ENCODE measurements at regions not wholly inside any gene's neighbourhood (a gene's known extent, or its start where the extent isn't known, plus 50 kb on each side); places are given as distances from the start of the nearest gene placed in this dataset. TPM values are rescaled to one million over a fixed set of nuclear protein-coding genes. Genes with fewer than 3 reads are reported as not detected.
"Not testable (repeated sequence)": the region's sequence is repeated elsewhere in the genome, so short reads cannot be mapped to it uniquely, and the experiment has no call there.

- DNase-seq (ENCODE audit: low read depth in 4 of 6, low spot score in 6 of 6); H3K27ac ChIP-seq (ENCODE audit: low read depth, low read length); H3K4me3 ChIP-seq (ENCODE audit: low read depth, low read length); H3K9me3 ChIP-seq (ENCODE audit: control insufficient read depth, insufficient read depth, low read length); H3K36me3 ChIP-seq (ENCODE audit: control insufficient read depth, insufficient read depth, low read length); H3K4me1 ChIP-seq (ENCODE audit: control insufficient read depth, insufficient read depth, low read length); H3K27me3 ChIP-seq (ENCODE audit: control insufficient read depth, insufficient read depth, low read length): not testable (repeated sequence)
- no CpG with 5 or more reads among the region's 8 CpGs for WGBS (ENCODE audit: insufficient coverage)
Observed at GRCh38 chr1:120655394-120655793, 68.4 kb upstream of the NBPF26 start.

- H3K4me3 ChIP-seq (ENCODE audit: low read depth, low read length); H3K36me3 ChIP-seq (ENCODE audit: control insufficient read depth, insufficient read depth, low read length); H3K4me1 ChIP-seq (ENCODE audit: control insufficient read depth, insufficient read depth, low read length); DNase-seq (ENCODE audit: low read depth in 4 of 6, low spot score in 6 of 6); H3K9me3 ChIP-seq (ENCODE audit: control insufficient read depth, insufficient read depth, low read length); H3K27ac ChIP-seq (ENCODE audit: low read depth, low read length); H3K27me3 ChIP-seq (ENCODE audit: control insufficient read depth, insufficient read depth, low read length): not testable (repeated sequence)
- no CpG with 5 or more reads among the region's 5 CpGs for WGBS (ENCODE audit: insufficient coverage)
Observed at GRCh38 chr1:120656116-120656515, 67.6 kb upstream of the NBPF26 start.

GRCh38 chr1:120657804-120658203, 65.9 kb upstream of the NBPF26 start:
- not testable (repeated sequence) for H3K36me3 ChIP-seq (ENCODE audit: control insufficient read depth, insufficient read depth, low read length); DNase-seq (ENCODE audit: low read depth in 4 of 6, low spot score in 6 of 6); H3K4me3 ChIP-seq (ENCODE audit: low read depth, low read length); H3K27ac ChIP-seq (ENCODE audit: low read depth, low read length); H3K27me3 ChIP-seq (ENCODE audit: control insufficient read depth, insufficient read depth, low read length); H3K9me3 ChIP-seq (ENCODE audit: control insufficient read depth, insufficient read depth, low read length); H3K4me1 ChIP-seq (ENCODE audit: control insufficient read depth, insufficient read depth, low read length)
- WGBS (ENCODE audit: insufficient coverage) = no CpG with 5 or more reads among the region's 2 CpGs

GRCh38 chr1:120658622-120659021, 65.1 kb upstream of the NBPF26 start:
- not testable (repeated sequence) for DNase-seq (ENCODE audit: low read depth in 4 of 6, low spot score in 6 of 6); H3K4me1 ChIP-seq (ENCODE audit: control insufficient read depth, insufficient read depth, low read length); H3K27me3 ChIP-seq (ENCODE audit: control insufficient read depth, insufficient read depth, low read length); H3K36me3 ChIP-seq (ENCODE audit: control insufficient read depth, insufficient read depth, low read length); H3K4me3 ChIP-seq (ENCODE audit: low read depth, low read length); H3K27ac ChIP-seq (ENCODE audit: low read depth, low read length); H3K9me3 ChIP-seq (ENCODE audit: control insufficient read depth, insufficient read depth, low read length)

- DNase-seq (ENCODE audit: low read depth in 4 of 6, low spot score in 6 of 6); H3K9me3 ChIP-seq (ENCODE audit: control insufficient read depth, insufficient read depth, low read length); H3K4me1 ChIP-seq (ENCODE audit: control insufficient read depth, insufficient read depth, low read length); H3K27ac ChIP-seq (ENCODE audit: low read depth, low read length); H3K36me3 ChIP-seq (ENCODE audit: control insufficient read depth, insufficient read depth, low read length); H3K4me3 ChIP-seq (ENCODE audit: low read depth, low read length); H3K27me3 ChIP-seq (ENCODE audit: control insufficient read depth, insufficient read depth, low read length): not testable (repeated sequence)
- WGBS (ENCODE audit: insufficient coverage) = no CpG with 5 or more reads among the region's 2 CpGs
Observed at GRCh38 chr1:120659133-120659532, 64.6 kb upstream of the NBPF26 start.

GRCh38 chr1:120664376-120665249, 59.1 kb upstream of the NBPF26 start:
- not testable (repeated sequence) for H3K9me3 ChIP-seq (ENCODE audit: control insufficient read depth, insufficient read depth, low read length); H3K4me1 ChIP-seq (ENCODE audit: control insufficient read depth, insufficient read depth, low read length); H3K4me3 ChIP-seq (ENCODE audit: low read depth, low read length); DNase-seq (ENCODE audit: low read depth in 4 of 6, low spot score in 6 of 6); H3K27ac ChIP-seq (ENCODE audit: low read depth, low read length); H3K36me3 ChIP-seq (ENCODE audit: control insufficient read depth, insufficient read depth, low read length); H3K27me3 ChIP-seq (ENCODE audit: control insufficient read depth, insufficient read depth, low read length)
- WGBS (ENCODE audit: insufficient coverage) = no CpG with 5 or more reads among the region's 22 CpGs

GRCh38 chr1:120665250-120665577, 58.5 kb upstream of the NBPF26 start:
- not testable (repeated sequence) for H3K27me3 ChIP-seq (ENCODE audit: control insufficient read depth, insufficient read depth, low read length); DNase-seq (ENCODE audit: low read depth in 4 of 6, low spot score in 6 of 6); H3K4me1 ChIP-seq (ENCODE audit: control insufficient read depth, insufficient read depth, low read length); H3K27ac ChIP-seq (ENCODE audit: low read depth, low read length); H3K9me3 ChIP-seq (ENCODE audit: control insufficient read depth, insufficient read depth, low read length); H3K36me3 ChIP-seq (ENCODE audit: control insufficient read depth, insufficient read depth, low read length); H3K4me3 ChIP-seq (ENCODE audit: low read depth, low read length)
- no CpG with 5 or more reads among the region's 33 CpGs for WGBS (ENCODE audit: insufficient coverage)

- H3K36me3 ChIP-seq (ENCODE audit: control insufficient read depth, insufficient read depth, low read length); H3K9me3 ChIP-seq (ENCODE audit: control insufficient read depth, insufficient read depth, low read length); H3K4me1 ChIP-seq (ENCODE audit: control insufficient read depth, insufficient read depth, low read length); H3K27ac ChIP-seq (ENCODE audit: low read depth, low read length); H3K4me3 ChIP-seq (ENCODE audit: low read depth, low read length); DNase-seq (ENCODE audit: low read depth in 4 of 6, low spot score in 6 of 6); H3K27me3 ChIP-seq (ENCODE audit: control insufficient read depth, insufficient read depth, low read length): not testable (repeated sequence)
- no CpG with 5 or more reads among the region's 1 CpG for WGBS (ENCODE audit: insufficient coverage)
Observed at GRCh38 chr1:120668187-120668586, 55.6 kb upstream of the NBPF26 start.

Small RNA genes in the stretch of these regions (small RNA-seq; reads per million reads assigned to genes)
- gene RF00004 (ENCODE audit: low replicate concordance) = not detected
